Endothelial cell of umbilical vein (primary cell): ENCODE measurements at regions not wholly inside any gene's neighbourhood (a gene's known extent, or its start where the extent isn't known, plus 50 kb on each side); places are given as distances from the start of the nearest gene placed in this dataset.

Experiments
- BruUV-seq: library from RNA; stranded (reverse); fragments of 400-500 nt; replicated peaks from 2 replicates; lab custom pipeline; 2021; lab: Mats Ljungman, UMichigan
- CTCF ChIA-PET: fragments of 300-600, 350-600 bp; sonication (Branson Sonifier 250); formaldehyde crosslinking; loops from one replicate; lab custom pipeline; 2021; ENCODE audit warnings: antibody characterized with exemption, inconsistent platforms; lab: Charles Lee
- POLR2A ChIA-PET: fragments of 300-600, 350-600 bp; sonication (Branson Sonifier 250); formaldehyde crosslinking; loops from one replicate; lab custom pipeline; 2021; ENCODE audit warnings: antibody characterized with exemption, inconsistent platforms; lab: Charles Lee
- DNase-seq: peaks from one replicate; pipeline ENCODE4 v3.0.0-alpha.2; 2011; ENCODE audit warnings: low read depth, low spot score
- FAIRE-seq: peaks from 2 replicates; lab custom pipeline; 2011; peaks lifted over from hg19 to GRCh38; lab: Jason Lieb, UNC
- H2AFZ ChIP-seq: 2 replicates; pipeline ENCODE4 v1.6.0; 2012; ENCODE audit warnings: low read depth, low read length, control low read depth, inconsistent platforms
- H3K27ac ChIP-seq: 2 replicates; pipeline ENCODE4 v1.5.1; 2011; ENCODE audit warnings: low read depth, mild to moderate bottlenecking, control low read depth, low read length, moderate library complexity; ENCODE audit not compliant: insufficient read depth
- H3K27me3 ChIP-seq, 2 experiments: 2 replicates each; pipeline versions ENCODE4 v1.6.0 to v1.6.1; 2011; ENCODE audit warnings: low read length in 2 of 2, mixed read lengths in 1 of 2; ENCODE audit not compliant: control insufficient read depth in 2 of 2, insufficient read depth in 2 of 2
- H3K36me3 ChIP-seq, 2 experiments: 2 replicates in 1 of 2; 3 replicates in 1 of 2; pipeline ENCODE4 v1.5.1; 2011; ENCODE audit warnings: low read length in 2 of 2, mild to moderate bottlenecking in 1 of 2, moderate library complexity in 1 of 2; ENCODE audit not compliant: control insufficient read depth in 2 of 2, insufficient read depth in 2 of 2; ENCODE audit errors: extremely low read depth in 1 of 2
- H3K4me1 ChIP-seq: 3 replicates; pipeline ENCODE4 v1.5.1; 2011; ENCODE audit warnings: mild to moderate bottlenecking, low read length; ENCODE audit not compliant: control insufficient read depth, insufficient read depth; ENCODE audit errors: extremely low read depth
- H3K4me2 ChIP-seq: 2 replicates; pipeline ENCODE4 v1.6.1; 2011; ENCODE audit warnings: low read length, control low read depth, mixed read lengths; ENCODE audit not compliant: insufficient read depth
- H3K4me3 ChIP-seq, 3 experiments: fragments of 200-600 bp in 1 of 3; sonication (generic), shearing (Covaris generic) in 1 of 3; replicated peaks in 1 of 3; 2 replicates each; pipeline ENCODE4 v1.5.1; 2011 to 2016; ENCODE audit warnings: control low read depth in 3 of 3, low read length in 3 of 3, mild to moderate bottlenecking in 2 of 3, inconsistent platforms in 1 of 3, low read depth in 1 of 3, moderate library complexity in 1 of 3; ENCODE audit not compliant: insufficient read depth in 1 of 3
- H3K79me2 ChIP-seq: 2 replicates; pipeline ENCODE4 v1.6.0; 2012; ENCODE audit warnings: low read length, inconsistent platforms; ENCODE audit not compliant: control insufficient read depth, insufficient read depth
- H3K9ac ChIP-seq: replicated peaks from 2 replicates; pipeline ENCODE3; 2011; ENCODE audit warnings: low read length, control low read depth; ENCODE audit not compliant: insufficient read depth; ENCODE audit errors: extremely low read depth
- H3K9me1 ChIP-seq: replicated peaks from 3 replicates; pipeline ENCODE4 v1.6.0; 2011; ENCODE audit warnings: mild to moderate bottlenecking, low read length; ENCODE audit not compliant: control insufficient read depth, insufficient read depth; ENCODE audit errors: extremely low read depth
- H3K9me3 ChIP-seq: replicated peaks from 2 replicates; pipeline ENCODE4 v1.5.1; 2012; ENCODE audit warnings: low read length, inconsistent platforms; ENCODE audit not compliant: control insufficient read depth, insufficient read depth
- H4K20me1 ChIP-seq: replicated peaks from 2 replicates; pipeline ENCODE3; 2011; ENCODE audit warnings: mild to moderate bottlenecking, low read length; ENCODE audit not compliant: control insufficient read depth, insufficient read depth; ENCODE audit errors: extremely low read depth
- EZH2 ChIP-seq: IDR thresholded peaks from 2 replicates; pipeline ENCODE4 v1.6.1; 2012; ENCODE audit warnings: borderline replicate concordance, low read depth, mild to moderate bottlenecking, moderate library complexity, low read length, inconsistent platforms; ENCODE audit not compliant: severe bottlenecking
- FOS ChIP-seq: IDR thresholded peaks from 2 replicates; pipeline ENCODE4 v1.6.1; 2011; ENCODE audit warnings: mild to moderate bottlenecking, low read length, moderate library complexity, borderline replicate concordance; ENCODE audit not compliant: insufficient read depth
- GATA2 ChIP-seq: IDR thresholded peaks from 2 replicates; pipeline ENCODE4 v1.7.0; 2011; ENCODE audit warnings: low read depth, mild to moderate bottlenecking, moderate library complexity, mixed read lengths, low read length; ENCODE audit not compliant: insufficient read length, insufficient read depth
- JUN ChIP-seq: IDR thresholded peaks from 2 replicates; pipeline ENCODE4 v1.6.1; 2011; ENCODE audit warnings: borderline replicate concordance, low read depth; ENCODE audit not compliant: insufficient read length, insufficient read depth
- MAX ChIP-seq: IDR thresholded peaks from 2 replicates; pipeline ENCODE4 v1.6.1; 2011; ENCODE audit not compliant: insufficient read depth, insufficient read length
- MYC ChIP-seq: IDR thresholded peaks from one replicate; pipeline ENCODE4 v1.6.1; 2011; ENCODE audit warnings: mild to moderate bottlenecking, low read depth, low read length
- POLR2A ChIP-seq: IDR thresholded peaks from 2 replicates; pipeline ENCODE4 v1.6.1; 2012; ENCODE audit warnings: low read depth, mild to moderate bottlenecking, control low read depth, low read length
- POLR2AphosphoS5 ChIP-seq: IDR thresholded peaks from 2 replicates; pipeline ENCODE4 v1.6.1; 2012; ENCODE audit warnings: low read depth, mild to moderate bottlenecking, control low read depth, low read length, moderate library complexity; ENCODE audit not compliant: insufficient read depth
- dilution Hi-C: fragments of 300-500 bp; cut with MboI; formaldehyde crosslinking; loops from one replicate; pipeline ENCODE4 v1.15.0; 2019; ENCODE audit warnings: low sequenced_read_pairs; ENCODE audit not compliant: extremely low pct_ligation_motif_present
- intact Hi-C: fragments of 100-400 bp; cut with micrococcal nuclease; formaldehyde crosslinking; loops from one replicate; pipeline ENCODE4 v1.10.0; 2022
- TF ChIP-seq, protein P1 (sequence below), 2 donors: IDR thresholded peaks; 1 replicate in 1 of 2; 2 replicates in 1 of 2; pipeline ENCODE4 v1.5.1; 2011; ENCODE audit warnings: low read length in 2 of 2, mild to moderate bottlenecking in 2 of 2, moderate library complexity in 2 of 2, control low read depth in 1 of 2, inconsistent platforms in 1 of 2, low read depth in 1 of 2; ENCODE audit not compliant: insufficient read depth in 1 of 2; ENCODE audit errors: extremely low read depth in 1 of 2

DNA sequence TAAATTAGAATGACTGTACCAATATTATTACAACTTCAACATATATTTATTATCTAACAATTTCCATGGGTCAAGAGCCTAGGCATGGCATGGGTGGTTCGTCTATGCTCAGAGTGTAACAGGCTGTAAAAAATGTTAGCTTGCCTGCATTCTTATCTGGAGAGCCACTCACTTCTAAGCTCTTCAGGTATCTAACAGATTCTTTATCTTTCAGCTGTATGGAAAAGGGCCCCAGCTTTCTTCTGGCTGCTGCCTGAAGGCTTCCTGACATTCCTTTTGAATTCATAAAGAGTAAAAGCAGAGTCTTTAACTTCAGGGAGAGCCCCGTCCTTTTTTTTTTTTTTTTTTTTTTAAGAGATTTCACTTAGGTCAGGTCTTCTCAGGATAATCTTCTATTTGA is 648.8 kb downstream of the NXPH1 start:
- Histone ChIP-seq H3K9me3 (no peaks in the 10 kb centered on the region), H3K9me1 (no peaks in the 10 kb centered on the region), H3K36me3 (no peaks in the 10 kb centered on the region), H4K20me1 (no peaks in the 10 kb centered on the region), H3K4me2 (no peak overlapping the region), H3K79me2 (no peaks in the 10 kb centered on the region), H2AFZ (no peak overlapping the region), H3K4me3 (no peak overlapping the region), H3K27ac (no peak overlapping the region), H3K9ac (no peak overlapping the region), H3K27me3 (no peaks in the 10 kb centered on the region), H3K4me1 (no peaks in the 10 kb centered on the region)
- no peak for DNase-seq
- intact Hi-C loops (no loop called here), dilution Hi-C loops (no loop called here)
- ChIA-PET POLR2A (no interaction called here), CTCF (no interaction called here)
- no peak for FAIRE-seq
- TF ChIP-seq EZH2 (no peak), POLR2AphosphoS5 (no peak), POLR2A (no peak), JUN (no peak), GATA2 (no peak), MYC (no peak), MAX (no peak), FOS (no peak)
- TF ChIP-seq, protein P1, sequence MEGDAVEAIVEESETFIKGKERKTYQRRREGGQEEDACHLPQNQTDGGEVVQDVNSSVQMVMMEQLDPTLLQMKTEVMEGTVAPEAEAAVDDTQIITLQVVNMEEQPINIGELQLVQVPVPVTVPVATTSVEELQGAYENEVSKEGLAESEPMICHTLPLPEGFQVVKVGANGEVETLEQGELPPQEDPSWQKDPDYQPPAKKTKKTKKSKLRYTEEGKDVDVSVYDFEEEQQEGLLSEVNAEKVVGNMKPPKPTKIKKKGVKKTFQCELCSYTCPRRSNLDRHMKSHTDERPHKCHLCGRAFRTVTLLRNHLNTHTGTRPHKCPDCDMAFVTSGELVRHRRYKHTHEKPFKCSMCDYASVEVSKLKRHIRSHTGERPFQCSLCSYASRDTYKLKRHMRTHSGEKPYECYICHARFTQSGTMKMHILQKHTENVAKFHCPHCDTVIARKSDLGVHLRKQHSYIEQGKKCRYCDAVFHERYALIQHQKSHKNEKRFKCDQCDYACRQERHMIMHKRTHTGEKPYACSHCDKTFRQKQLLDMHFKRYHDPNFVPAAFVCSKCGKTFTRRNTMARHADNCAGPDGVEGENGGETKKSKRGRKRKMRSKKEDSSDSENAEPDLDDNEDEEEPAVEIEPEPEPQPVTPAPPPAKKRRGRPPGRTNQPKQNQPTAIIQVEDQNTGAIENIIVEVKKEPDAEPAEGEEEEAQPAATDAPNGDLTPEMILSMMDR (IDR thresholded peaks at IDR 0.05; ENCODE audit: extremely low read depth in 1 of 2, insufficient read depth in 1 of 2, low read depth in 1 of 2, low read length in 2 of 2) = no peak
- BruUV-seq = no TSS peak
